ENCODE measurements at regions not wholly inside any gene's neighbourhood (a gene's known extent, or its start where the extent isn't known, plus 50 kb on each side); places are given as distances from the start of the nearest gene placed in this dataset.

DNA sequence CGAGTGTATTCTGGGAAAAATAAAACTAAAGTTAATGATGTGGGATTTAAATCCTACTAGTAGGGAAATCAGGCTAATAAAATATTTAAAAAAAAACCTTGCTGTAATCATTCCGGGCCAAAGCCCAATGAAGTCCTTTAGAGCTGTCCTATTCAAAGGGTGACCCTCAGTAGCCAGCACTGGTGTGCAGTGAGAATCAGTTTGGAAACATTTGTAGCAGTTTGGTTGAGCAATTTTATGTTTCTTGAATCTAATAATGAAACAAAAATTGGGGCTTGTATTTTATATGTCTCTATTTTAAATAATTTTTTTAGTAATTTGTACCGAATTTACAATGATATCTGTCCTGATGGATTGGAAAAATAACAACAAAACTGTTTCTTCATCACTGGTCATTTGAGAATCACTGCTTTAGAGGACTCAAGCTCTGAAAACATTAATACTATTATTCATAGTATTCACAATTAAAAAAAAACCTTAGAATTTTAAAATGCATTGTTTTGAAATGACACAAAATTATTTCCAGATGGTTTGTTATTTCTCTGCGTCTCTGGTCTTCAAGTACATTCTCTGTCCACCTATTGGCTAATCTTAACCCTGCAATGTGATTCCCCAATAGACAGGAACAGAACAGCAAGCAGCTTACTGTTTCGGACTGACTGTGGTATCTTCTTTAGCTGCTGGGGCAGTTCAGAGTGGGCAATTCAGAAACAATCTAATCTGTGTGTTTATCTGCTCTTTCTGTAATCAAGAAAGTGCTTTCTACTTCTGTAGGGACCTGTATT lies 71.2 kb downstream of the OTOL1 start:
- TF ChIP-seq POLR2AphosphoS5 (IDR thresholded peaks at IDR 0.05) (no peak), EP300 (IDR thresholded peaks at IDR 0.05) (no peak)

All from upper lobe of left lung (tissue), 4 donors.